Glomerular endothelial cell (primary cell): ENCODE measurements at regions not wholly inside any gene's neighbourhood (a gene's known extent, or its start where the extent isn't known, plus 50 kb on each side); places are given as distances from the start of the nearest gene placed in this dataset.

Experiments used
- DNase-seq: peaks from one replicate; pipeline ENCODE4 v3.0.0-alpha.2; 2011; ENCODE audit warnings: low read depth, low spot score; ENCODE audit errors: extremely low read depth

GRCh38 chr7:96495751-96496216 lies 173.9 kb upstream of the SLC25A13 start:
- DNase-seq: no peak

GRCh38 chr7:96486681-96487080 lies 164.8 kb upstream of the SLC25A13 start:
- no peak for DNase-seq

GRCh38 chr7:96484845-96485244 lies 162.9 kb upstream of the SLC25A13 start:
- DNase-seq: no peak

- no peak for DNase-seq
These were observed 162.2 kb upstream of the SLC25A13 start for GRCh38 chr7:96484091-96484490.

GRCh38 chr7:96481796-96482195 lies 159.9 kb upstream of the SLC25A13 start:
- no peak for DNase-seq

- peak; percentile 10 for DNase-seq
These were observed 157.2 kb upstream of the SLC25A13 start for GRCh38 chr7:96479015-96479645.

- DNase-seq: no peak
These were observed 149.7 kb upstream of the SLC25A13 start for GRCh38 chr7:96471606-96472005.

GRCh38 chr7:96452146-96452545 lies 130.2 kb upstream of the SLC25A13 start:
- DNase-seq: no peak

GRCh38 chr7:96449094-96449493 lies 127.2 kb upstream of the SLC25A13 start:
- DNase-seq: no peak

- DNase-seq: no peak
These were observed 125.3 kb upstream of the SLC25A13 start for GRCh38 chr7:96447109-96447645.

GRCh38 chr7:96441436-96442084 lies 119.7 kb upstream of the SLC25A13 start:
- no peak for DNase-seq

GRCh38 chr7:96440328-96440727 lies 118.4 kb upstream of the SLC25A13 start:
- DNase-seq: no peak

GRCh38 chr7:96436880-96437279 lies 115.0 kb upstream of the SLC25A13 start:
- no peak for DNase-seq

GRCh38 chr7:96430356-96430755 lies 108.5 kb upstream of the SLC25A13 start:
- DNase-seq: no peak

- DNase-seq: no peak
These were observed 105.2 kb upstream of the SLC25A13 start for GRCh38 chr7:96427143-96427542.

GRCh38 chr7:96426685-96427084 lies 104.8 kb upstream of the SLC25A13 start:
- DNase-seq: no peak

GRCh38 chr7:96426027-96426426 lies 104.1 kb upstream of the SLC25A13 start:
- no peak for DNase-seq

GRCh38 chr7:96424411-96424810 lies 102.5 kb upstream of the SLC25A13 start:
- no peak for DNase-seq

- no peak for DNase-seq
These were observed 100.5 kb upstream of the SLC25A13 start for GRCh38 chr7:96422388-96422787.

GRCh38 chr7:96418581-96418980 lies 96.7 kb upstream of the SLC25A13 start:
- DNase-seq: no peak

- no peak for DNase-seq
These were observed 95.9 kb upstream of the SLC25A13 start for GRCh38 chr7:96417784-96418183.

- DNase-seq: no peak
These were observed 94.7 kb upstream of the SLC25A13 start for GRCh38 chr7:96416599-96416998.
